H1 (cell line): ENCODE measurements at regions not wholly inside any gene's neighbourhood (a gene's known extent, or its start where the extent isn't known, plus 50 kb on each side); places are given as distances from the start of the nearest gene placed in this dataset.

Source experiments
- CTCF ChIA-PET: fragments of 300-600 bp; sonication (Branson Sonifier 250); formaldehyde crosslinking; loops from one replicate; lab custom pipeline; 2021; ENCODE audit not compliant: partially characterized antibody; lab: Charles Lee
- POLR2A ChIA-PET: fragments of 300-600 bp; sonication (Branson Sonifier 250); formaldehyde crosslinking; loops from one replicate; lab custom pipeline; 2021; ENCODE audit warnings: inconsistent platforms; ENCODE audit not compliant: partially characterized antibody; lab: Charles Lee
- DNase-seq, 2 experiments: peaks; one replicate each; pipeline versions ENCODE4 v3.0.0 to v3.0.0-alpha.2; 2010 to 2022; ENCODE audit warnings: low spot score in 2 of 2, low read depth in 1 of 2, mixed read lengths in 1 of 2
- FAIRE-seq: peaks from 2 replicates; lab custom pipeline; 2011; peaks lifted over from hg19 to GRCh38; lab: Jason Lieb, UNC
- H2AFZ ChIP-seq: 2 replicates; pipeline ENCODE4 v1.8.1; 2012; ENCODE audit warnings: low read length, inconsistent platforms
- H2AK5ac ChIP-seq: 2 replicates; pipeline ENCODE4 v1.6.1; 2013; ENCODE audit warnings: low read depth, low read length
- H2BK120ac ChIP-seq: replicated peaks from 2 replicates; pipeline ENCODE3; 2013; ENCODE audit warnings: low read depth, low read length, inconsistent platforms
- H2BK12ac ChIP-seq: 2 replicates; pipeline ENCODE4 v1.6.1; 2013; ENCODE audit warnings: low read depth, low read length
- H2BK15ac ChIP-seq: 2 replicates; pipeline ENCODE4 v1.6.1; 2013; ENCODE audit warnings: low read length
- H2BK20ac ChIP-seq: 2 replicates; pipeline ENCODE4 v1.6.1; 2013; ENCODE audit warnings: low read length
- H2BK5ac ChIP-seq: 2 replicates; pipeline ENCODE4 v1.6.1; 2013; ENCODE audit warnings: low read depth, low read length
- H3K14ac ChIP-seq: 2 replicates; pipeline ENCODE4 v1.6.1; 2013; ENCODE audit warnings: inconsistent platforms; ENCODE audit not compliant: insufficient read length
- H3K18ac ChIP-seq: 2 replicates; pipeline ENCODE4 v1.6.1; 2013; ENCODE audit warnings: low read length; ENCODE audit errors: extremely low read depth
- H3K23ac ChIP-seq: 2 replicates; pipeline ENCODE4 v1.6.1; 2013; ENCODE audit warnings: inconsistent platforms; ENCODE audit not compliant: insufficient read length
- H3K23me2 ChIP-seq: 2 replicates; pipeline ENCODE4 v1.6.1; 2013; ENCODE audit warnings: low read depth, low read length
- H3K27ac ChIP-seq: 2 replicates; pipeline ENCODE4 v1.6.1; 2011; ENCODE audit warnings: low read depth, low read length, inconsistent platforms
- H3K27me3 ChIP-seq, 4 experiments: replicated peaks in 1 of 4; 1 replicate in 1 of 4; 2 replicates in 3 of 4; pipeline versions ENCODE4 v1.6.1 to v1.8.1; 2011 to 2013; ENCODE audit warnings: low read length in 3 of 4, mild to moderate bottlenecking in 3 of 4, inconsistent platforms in 2 of 4, mixed read lengths in 2 of 4, moderate library complexity in 1 of 4; ENCODE audit not compliant: control insufficient read depth in 3 of 4, insufficient read depth in 3 of 4; ENCODE audit errors: extremely low read depth in 1 of 4
- H3K36me3 ChIP-seq, 4 experiments: 2 replicates each; pipeline versions ENCODE4 v1.6.1 to v1.8.1; 2011 to 2013; ENCODE audit warnings: mild to moderate bottlenecking in 4 of 4, low read length in 3 of 4, moderate library complexity in 2 of 4, control low read depth in 1 of 4, inconsistent platforms in 1 of 4; ENCODE audit not compliant: insufficient read depth in 4 of 4, control insufficient read depth in 2 of 4
- H3K4ac ChIP-seq: replicated peaks from 2 replicates; pipeline ENCODE3; 2013; ENCODE audit warnings: low read length, low read depth, mixed read lengths, inconsistent platforms; ENCODE audit not compliant: insufficient read length
- H3K4me1 ChIP-seq, 4 experiments: replicated peaks in 1 of 4; 1 replicate in 1 of 4; 2 replicates in 3 of 4; pipeline versions ENCODE4 v1.6.1 to v1.8.1; 2011 to 2013; ENCODE audit warnings: low read length in 3 of 4, inconsistent platforms in 2 of 4, mixed read lengths in 1 of 4; ENCODE audit not compliant: insufficient read depth in 4 of 4, control insufficient read depth in 3 of 4
- H3K4me2 ChIP-seq, 2 experiments: 2 replicates each; pipeline versions ENCODE4 v1.6.1 to v1.8.1; 2011 to 2013; ENCODE audit warnings: low read depth in 2 of 2, low read length in 2 of 2, control low read depth in 1 of 2, inconsistent platforms in 1 of 2, mild to moderate bottlenecking in 1 of 2; ENCODE audit not compliant: insufficient read depth in 1 of 2
- H3K4me3 ChIP-seq, 4 experiments: fragments of 200-600, 300-600 bp in 1 of 4; sonication (generic), shearing (Covaris generic), sonication (Bioruptor Twin) in 1 of 4; 2 replicates each; pipeline versions ENCODE4 v1.5.1 to v1.8.1; 2011 to 2016; ENCODE audit warnings: low read length in 4 of 4, low read depth in 3 of 4, control low read depth in 2 of 4, inconsistent platforms in 2 of 4, mild to moderate bottlenecking in 2 of 4, mixed read lengths in 1 of 4, moderate library complexity in 1 of 4; ENCODE audit not compliant: insufficient read depth in 2 of 4; ENCODE audit errors: extremely low read depth in 1 of 4
- H3K56ac ChIP-seq: replicated peaks from 2 replicates; pipeline ENCODE3; 2013; ENCODE audit warnings: low read depth, mild to moderate bottlenecking, mixed read lengths, low read length, inconsistent platforms; ENCODE audit not compliant: insufficient read length
- H3K79me1 ChIP-seq: 2 replicates; pipeline ENCODE4 v1.6.1; 2013; ENCODE audit warnings: low read depth, low read length, control low read depth
- H3K79me2 ChIP-seq, 2 experiments: 2 replicates each; pipeline versions ENCODE4 v1.6.1 to v1.8.1; 2012 to 2013; ENCODE audit warnings: low read length in 2 of 2, mild to moderate bottlenecking in 2 of 2, inconsistent platforms in 1 of 2; ENCODE audit not compliant: insufficient read depth in 2 of 2, control insufficient read depth in 1 of 2
- H3K9ac ChIP-seq, 4 experiments: replicated peaks in 1 of 4; 1 replicate in 1 of 4; 2 replicates in 3 of 4; pipeline versions ENCODE4 v1.6.1 to v1.8.1; 2011 to 2013; ENCODE audit warnings: low read depth in 3 of 4, low read length in 3 of 4, control low read depth in 2 of 4, mild to moderate bottlenecking in 2 of 4, moderate library complexity in 2 of 4, inconsistent platforms in 1 of 4; ENCODE audit errors: extremely low read depth in 1 of 4
- H3K9me3 ChIP-seq, 2 experiments: 2 replicates each; pipeline versions ENCODE4 v1.6.1 to v1.8.1; 2012 to 2013; ENCODE audit warnings: mild to moderate bottlenecking in 2 of 2, moderate library complexity in 2 of 2, control low read depth in 1 of 2, inconsistent platforms in 1 of 2, low read depth in 1 of 2, low read length in 1 of 2, mixed read lengths in 1 of 2; ENCODE audit not compliant: insufficient read depth in 2 of 2
- H4K20me1 ChIP-seq, 2 experiments: replicated peaks in 1 of 2; 2 replicates each; pipeline versions ENCODE3 to v1.8.1; 2011 to 2013; ENCODE audit warnings: inconsistent platforms in 2 of 2, low read length in 2 of 2, mild to moderate bottlenecking in 1 of 2; ENCODE audit not compliant: insufficient read depth in 2 of 2, control insufficient read depth in 1 of 2
- H4K5ac ChIP-seq: 2 replicates; pipeline ENCODE4 v1.6.1; 2013; ENCODE audit warnings: low read length, low read depth, mixed read lengths, inconsistent platforms; ENCODE audit not compliant: insufficient read length
- H4K8ac ChIP-seq: 2 replicates; pipeline ENCODE4 v1.8.0; 2013; ENCODE audit warnings: mild to moderate bottlenecking, moderate library complexity, low read length, inconsistent platforms; ENCODE audit not compliant: insufficient read depth; ENCODE audit errors: extremely low read depth
- H4K91ac ChIP-seq: replicated peaks from 2 replicates; pipeline ENCODE3; 2013; ENCODE audit warnings: low read length, mixed read lengths, inconsistent platforms; ENCODE audit not compliant: insufficient read length
- BRCA1 ChIP-seq: IDR thresholded peaks from 2 replicates; pipeline ENCODE4 v1.6.1; 2012; ENCODE audit warnings: low read depth, low read length, improper control_type of control experiment
- EZH2 ChIP-seq: fragments of 200-600 bp; sonication (generic); IDR thresholded peaks from 2 replicates; pipeline ENCODE4 v1.7.1; 2012; ENCODE audit warnings: low read depth, mild to moderate bottlenecking, moderate library complexity, low read length, inconsistent platforms; ENCODE audit not compliant: severe bottlenecking
- JUND ChIP-seq: IDR thresholded peaks from 2 replicates; pipeline ENCODE4 v1.6.1; 2011; ENCODE audit warnings: mild to moderate bottlenecking, improper control_type of control experiment, low read length
- NRF1 ChIP-seq: IDR thresholded peaks from 2 replicates; pipeline ENCODE4 v1.6.1; 2011; ENCODE audit warnings: mild to moderate bottlenecking, low read depth, low read length, improper control_type of control experiment
- PHF8 ChIP-seq: fragments of 200-600 bp; sonication (generic); conservative IDR thresholded peaks from 2 replicates; pipeline ENCODE4 v1.7.1; 2012; ENCODE audit warnings: low read depth, mild to moderate bottlenecking, inconsistent platforms, low read length, moderate library complexity
- SIRT6 ChIP-seq: IDR thresholded peaks from one replicate; pipeline ENCODE4 v1.7.1; 2012; ENCODE audit warnings: low read length, inconsistent platforms
- SP2 ChIP-seq: IDR thresholded peaks from 2 replicates; pipeline ENCODE4 v1.6.1; 2012; ENCODE audit warnings: mild to moderate bottlenecking, low read length, inconsistent platforms
- TAF1 ChIP-seq: IDR thresholded peaks from 2 replicates; pipeline ENCODE4 v1.6.1; 2011; ENCODE audit warnings: mild to moderate bottlenecking, low read depth, low read length
- TAF7 ChIP-seq: optimal IDR thresholded peaks from 2 replicates; pipeline ENCODE3; 2011; ENCODE audit warnings: low read depth, mild to moderate bottlenecking, inconsistent platforms, low read length, moderate library complexity, borderline replicate concordance
- YY1 ChIP-seq: IDR thresholded peaks from 2 replicates; pipeline ENCODE4 v1.6.1; 2011; ENCODE audit warnings: low read depth, mild to moderate bottlenecking, low read length
- WGBS, 2 experiments: shearing (Covaris generic) in 1 of 2; methylation state at CpG; one replicate each; pipeline versions ENCODE4 v1.1.6 to v1.1.7; 2013 to 2015; ENCODE audit warnings: low lambda C conversion rate in 2 of 2, mixed read lengths in 2 of 2, inconsistent platforms in 1 of 2, low coverage in 1 of 2, missing lambda C conversion rate in 1 of 2; ENCODE audit not compliant: insufficient replicate concordance in 2 of 2, insufficient coverage in 1 of 2, insufficient read length in 1 of 2; ENCODE audit errors: extremely low coverage in 1 of 2, missing lambda C conversion rate in 1 of 2; 5-methylcytosine and 5-hydroxymethylcytosine counted together
- TF ChIP-seq, protein P1 (sequence below): IDR thresholded peaks from 2 replicates; pipeline ENCODE4 v1.6.1; 2012; ENCODE audit warnings: low read length, inconsistent platforms

- Histone ChIP-seq H3K36me3 (no peaks in the 10 kb centered on the region), H3K27ac (no peak overlapping the region), H3K4ac (no peak overlapping the region), H4K5ac (no peak overlapping the region), H3K79me2 (no peaks in the 10 kb centered on the region), H3K23ac (no peak overlapping the region), H3K9ac (no peak overlapping the region), H3K4me1 (no peaks in the 10 kb centered on the region), H2BK20ac (no peak overlapping the region), H3K9me3 (no peaks in the 10 kb centered on the region), H3K56ac (no peak overlapping the region), H3K79me1 (no peaks in the 10 kb centered on the region), H3K27me3 (no peaks in the 10 kb centered on the region), H2BK5ac (no peak overlapping the region), H4K91ac (no peak overlapping the region), H2BK15ac (no peak overlapping the region), H3K4me3 (no peak overlapping the region), H2AFZ (no peak overlapping the region), H3K23me2 (no peaks in the 10 kb centered on the region), H2BK12ac (no peak overlapping the region), H3K4me2 (no peak overlapping the region), H4K8ac (no peak overlapping the region), H3K18ac (no peak overlapping the region), H2BK120ac (no peak overlapping the region), H2AK5ac (no peak overlapping the region), H3K14ac (no peak overlapping the region), H4K20me1 (no peaks in the 10 kb centered on the region)
- ChIA-PET CTCF (no interaction called here), POLR2A (no interaction called here)
- 81% methylated on average over 2 of the region's 2 CpGs; no CpG with 5 or more reads in 1 of the 2 experiments for WGBS, 2 experiments
- TF ChIP-seq SP2 (no peak), BRCA1 (no peak), YY1 (no peak), JUND (no peak), SIRT6 (no peak), TAF7 (no peak), NRF1 (no peak), EZH2 (no peak), PHF8 (no peak), TAF1 (no peak)
- TF ChIP-seq, protein P1, sequence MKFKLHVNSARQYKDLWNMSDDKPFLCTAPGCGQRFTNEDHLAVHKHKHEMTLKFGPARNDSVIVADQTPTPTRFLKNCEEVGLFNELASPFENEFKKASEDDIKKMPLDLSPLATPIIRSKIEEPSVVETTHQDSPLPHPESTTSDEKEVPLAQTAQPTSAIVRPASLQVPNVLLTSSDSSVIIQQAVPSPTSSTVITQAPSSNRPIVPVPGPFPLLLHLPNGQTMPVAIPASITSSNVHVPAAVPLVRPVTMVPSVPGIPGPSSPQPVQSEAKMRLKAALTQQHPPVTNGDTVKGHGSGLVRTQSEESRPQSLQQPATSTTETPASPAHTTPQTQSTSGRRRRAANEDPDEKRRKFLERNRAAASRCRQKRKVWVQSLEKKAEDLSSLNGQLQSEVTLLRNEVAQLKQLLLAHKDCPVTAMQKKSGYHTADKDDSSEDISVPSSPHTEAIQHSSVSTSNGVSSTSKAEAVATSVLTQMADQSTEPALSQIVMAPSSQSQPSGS = no peak
- no peak for FAIRE-seq
- no peak for DNase-seq
Observed at GRCh38 chr12:77124767-77125166, 59.4 kb upstream of the E2F7 start.
